ENCODE measurements at regions not wholly inside any gene's neighbourhood (a gene's known extent, or its start where the extent isn't known, plus 50 kb on each side); places are given as distances from the start of the nearest gene placed in this dataset.

DNA sequence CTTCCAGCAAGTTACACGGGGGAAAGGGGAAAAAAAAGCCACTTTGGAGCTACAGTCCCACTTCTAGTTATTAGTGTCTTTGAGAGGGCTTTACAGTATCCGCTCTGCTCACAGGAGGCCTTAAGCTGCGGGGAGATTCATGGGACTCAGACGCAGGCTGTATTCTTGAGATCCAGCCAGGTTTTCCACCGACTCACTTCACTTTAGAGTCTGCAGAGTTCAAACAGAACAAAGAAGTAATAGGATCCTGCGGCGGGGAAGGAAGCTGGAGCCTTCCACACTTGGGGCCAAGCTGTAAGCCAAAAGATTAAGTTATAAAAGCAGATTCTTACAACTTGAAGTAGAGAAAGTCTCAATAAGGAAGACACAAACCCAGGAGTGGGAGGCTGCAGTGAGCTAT, 60.2 kb upstream of the FAM174B start:
- no peak overlapping the region for H3K27ac ChIP-seq (ENCODE audit: extremely low read length, insufficient read depth, low read length)
- no peaks in the 10 kb centered on the region for H3K9me3 ChIP-seq (ENCODE audit: low read length)
- 0 out of 2 replicates have a peak, but pooled peaks cover 6% of the 10 kb centered on the region for H3K4me1 ChIP-seq (ENCODE audit: insufficient read depth, low read length)
- 38% methylated on average over 7 of the region's 7 CpGs for WGBS (ENCODE audit: low lambda C conversion rate)
- H3K27me3 ChIP-seq (ENCODE audit: control insufficient read depth in 1 of 2, insufficient read depth in 2 of 2, low read length in 2 of 2) = peaks cover 1 to 14% of the 10 kb centered on the region in 2 experiments; a peak in 3 of 5 replicates
- BruUV-seq (replicated peaks) = no TSS peak
- in situ Hi-C loops (cut with HindIII; ENCODE audit: extremely low pct_ligation_motif_present, low pct_unique_long_range_greater_than_20kb) (loop anchor here (10.0 kb wide), 1 partner anchor 191 kb away; no protein-coding TSS in a partner anchor), intact Hi-C loops (cut with micrococcal nuclease; ENCODE audit: unreplicated experiment) (loop anchor here (1.0 to 10.0 kb wide), 4 partner anchors 21 to 621 kb away; no protein-coding TSS in a partner anchor)
- ATAC-seq (no peak), FAIRE-seq (no peak), DNase-seq (ENCODE audit: low spot score) (no peak)
- no peak for TF ChIP-seq ZNF331 (CRISPR knock-in tag; IDR thresholded peaks at IDR 0.05)
- no peak for TF ChIP-seq ZNF24 (IDR thresholded peaks at IDR 0.05)
- TF ChIP-seq, protein P1, sequence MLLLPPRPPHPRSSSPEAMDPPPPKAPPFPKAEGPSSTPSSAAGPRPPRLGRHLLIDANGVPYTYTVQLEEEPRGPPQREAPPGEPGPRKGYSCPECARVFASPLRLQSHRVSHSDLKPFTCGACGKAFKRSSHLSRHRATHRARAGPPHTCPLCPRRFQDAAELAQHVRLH (CRISPR knock-in tag; IDR thresholded peaks at IDR 0.05; ENCODE audit: borderline replicate concordance, low read depth) = no peak
- TF ChIP-seq, protein P2, sequence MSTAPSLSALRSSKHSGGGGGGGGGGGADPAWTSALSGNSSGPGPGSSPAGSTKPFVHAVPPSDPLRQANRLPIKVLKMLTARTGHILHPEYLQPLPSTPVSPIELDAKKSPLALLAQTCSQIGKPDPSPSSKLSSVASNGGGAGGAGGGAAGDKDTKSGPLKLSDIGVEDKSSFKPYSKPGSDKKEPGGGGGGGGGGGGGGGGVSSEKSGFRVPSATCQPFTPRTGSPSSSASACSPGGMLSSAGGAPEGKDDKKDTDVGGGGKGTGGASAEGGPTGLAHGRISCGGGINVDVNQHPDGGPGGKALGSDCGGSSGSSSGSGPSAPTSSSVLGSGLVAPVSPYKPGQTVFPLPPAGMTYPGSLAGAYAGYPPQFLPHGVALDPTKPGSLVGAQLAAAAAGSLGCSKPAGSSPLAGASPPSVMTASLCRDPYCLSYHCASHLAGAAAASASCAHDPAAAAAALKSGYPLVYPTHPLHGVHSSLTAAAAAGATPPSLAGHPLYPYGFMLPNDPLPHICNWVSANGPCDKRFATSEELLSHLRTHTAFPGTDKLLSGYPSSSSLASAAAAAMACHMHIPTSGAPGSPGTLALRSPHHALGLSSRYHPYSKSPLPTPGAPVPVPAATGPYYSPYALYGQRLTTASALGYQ (CRISPR knock-in tag; IDR thresholded peaks at IDR 0.05) = no peak
- H3K79me2 ChIP-seq (ENCODE audit: insufficient read depth, low read length) = no peaks in the 10 kb centered on the region
- no peak overlapping the region for H3K9ac ChIP-seq (ENCODE audit: insufficient read depth, low read depth, low read length)
- no peaks in the 10 kb centered on the region for H3K36me3 ChIP-seq (replicated peaks in 1 of 2; ENCODE audit: control insufficient read depth in 1 of 2, insufficient read depth in 2 of 2, low read length in 2 of 2)
- ChIA-PET CTCF (ENCODE audit: low intra/inter-chr PET ratio, low total read pairs) (interaction anchor here (1.7 to 2.2 kb wide), 2 partner anchors 22 to 194 kb away, joined by 15 to 22 read pairs; no protein-coding TSS in a partner anchor), POLR2A (no interaction called here)
- H3K4me2 ChIP-seq (ENCODE audit: low read depth, low read length) = no peak overlapping the region
- H3K4me3 ChIP-seq (replicated peaks in 1 of 3; ENCODE audit: insufficient read depth in 1 of 3, low read depth in 2 of 3, low read length in 3 of 3) = no peak overlapping the region
- H4K20me1 ChIP-seq (ENCODE audit: insufficient read depth, low read length) = no peaks in the 10 kb centered on the region
- no peak overlapping the region for H2AFZ ChIP-seq (ENCODE audit: low read length)

DNA sequence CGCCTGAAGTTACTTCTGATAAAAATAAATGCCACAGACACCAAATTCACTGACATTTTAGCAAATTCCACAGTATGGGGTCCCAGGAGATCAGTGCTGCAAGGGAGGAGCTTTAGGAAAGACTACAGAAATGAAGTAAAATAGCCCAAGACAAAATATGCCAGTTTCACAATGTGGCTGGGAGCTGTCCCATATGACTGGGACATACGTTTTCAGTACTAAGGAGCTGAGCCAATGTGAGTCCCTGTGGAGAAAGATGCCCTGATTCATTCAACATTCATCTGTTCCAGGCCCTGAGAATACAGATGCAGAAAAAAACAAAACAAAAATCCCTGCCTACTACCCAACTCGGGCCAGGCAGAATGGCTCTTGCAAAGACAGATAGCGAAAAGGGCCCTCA, 63.4 kb upstream of the FAM174B start:
- DNase-seq (ENCODE audit: low spot score) = no peak
- TF ChIP-seq ZFP82 (CRISPR knock-in tag; IDR thresholded peaks at IDR 0.05; ENCODE audit: borderline replicate concordance) (no peak), GZF1 (CRISPR knock-in tag; IDR thresholded peaks at IDR 0.05) (no peak), ZNF530 (CRISPR knock-in tag; IDR thresholded peaks at IDR 0.05; ENCODE audit: low read depth) (no peak), CBX1 (IDR thresholded peaks at IDR 0.05; ENCODE audit: low read depth) (no peak), RAD21 (CRISPR knock-in tag; IDR thresholded peaks at IDR 0.05) (no peak)
- TF ChIP-seq, protein P3, sequence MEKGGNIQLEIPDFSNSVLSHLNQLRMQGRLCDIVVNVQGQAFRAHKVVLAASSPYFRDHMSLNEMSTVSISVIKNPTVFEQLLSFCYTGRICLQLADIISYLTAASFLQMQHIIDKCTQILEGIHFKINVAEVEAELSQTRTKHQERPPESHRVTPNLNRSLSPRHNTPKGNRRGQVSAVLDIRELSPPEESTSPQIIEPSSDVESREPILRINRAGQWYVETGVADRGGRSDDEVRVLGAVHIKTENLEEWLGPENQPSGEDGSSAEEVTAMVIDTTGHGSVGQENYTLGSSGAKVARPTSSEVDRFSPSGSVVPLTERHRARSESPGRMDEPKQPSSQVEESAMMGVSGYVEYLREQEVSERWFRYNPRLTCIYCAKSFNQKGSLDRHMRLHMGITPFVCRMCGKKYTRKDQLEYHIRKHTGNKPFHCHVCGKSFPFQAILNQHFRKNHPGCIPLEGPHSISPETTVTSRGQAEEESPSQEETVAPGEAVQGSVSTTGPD (CRISPR knock-in tag; IDR thresholded peaks at IDR 0.05) = no peak
- TF ChIP-seq, protein P4, sequence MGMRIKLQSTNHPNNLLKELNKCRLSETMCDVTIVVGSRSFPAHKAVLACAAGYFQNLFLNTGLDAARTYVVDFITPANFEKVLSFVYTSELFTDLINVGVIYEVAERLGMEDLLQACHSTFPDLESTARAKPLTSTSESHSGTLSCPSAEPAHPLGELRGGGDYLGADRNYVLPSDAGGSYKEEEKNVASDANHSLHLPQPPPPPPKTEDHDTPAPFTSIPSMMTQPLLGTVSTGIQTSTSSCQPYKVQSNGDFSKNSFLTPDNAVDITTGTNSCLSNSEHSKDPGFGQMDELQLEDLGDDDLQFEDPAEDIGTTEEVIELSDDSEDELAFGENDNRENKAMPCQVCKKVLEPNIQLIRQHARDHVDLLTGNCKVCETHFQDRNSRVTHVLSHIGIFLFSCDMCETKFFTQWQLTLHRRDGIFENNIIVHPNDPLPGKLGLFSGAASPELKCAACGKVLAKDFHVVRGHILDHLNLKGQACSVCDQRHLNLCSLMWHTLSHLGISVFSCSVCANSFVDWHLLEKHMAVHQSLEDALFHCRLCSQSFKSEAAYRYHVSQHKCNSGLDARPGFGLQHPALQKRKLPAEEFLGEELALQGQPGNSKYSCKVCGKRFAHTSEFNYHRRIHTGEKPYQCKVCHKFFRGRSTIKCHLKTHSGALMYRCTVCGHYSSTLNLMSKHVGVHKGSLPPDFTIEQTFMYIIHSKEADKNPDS (CRISPR knock-in tag; IDR thresholded peaks at IDR 0.05) = no peak
- TF ChIP-seq, protein P5, sequence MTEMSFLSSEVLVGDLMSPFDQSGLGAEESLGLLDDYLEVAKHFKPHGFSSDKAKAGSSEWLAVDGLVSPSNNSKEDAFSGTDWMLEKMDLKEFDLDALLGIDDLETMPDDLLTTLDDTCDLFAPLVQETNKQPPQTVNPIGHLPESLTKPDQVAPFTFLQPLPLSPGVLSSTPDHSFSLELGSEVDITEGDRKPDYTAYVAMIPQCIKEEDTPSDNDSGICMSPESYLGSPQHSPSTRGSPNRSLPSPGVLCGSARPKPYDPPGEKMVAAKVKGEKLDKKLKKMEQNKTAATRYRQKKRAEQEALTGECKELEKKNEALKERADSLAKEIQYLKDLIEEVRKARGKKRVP (CRISPR knock-in tag; IDR thresholded peaks at IDR 0.05) = no peak

More for the DNA sequence above, 63.4 kb upstream of the FAM174B start:
- H3K79me2 ChIP-seq (ENCODE audit: insufficient read depth, low read length) = no peaks in the 10 kb centered on the region
- 8% methylated on average over 4 of the region's 4 CpGs for WGBS (ENCODE audit: low lambda C conversion rate)
- no TSS peak for BruUV-seq (replicated peaks)
- no peaks in the 10 kb centered on the region for H4K20me1 ChIP-seq (ENCODE audit: insufficient read depth, low read length)
- intact Hi-C loops (cut with micrococcal nuclease; ENCODE audit: unreplicated experiment) = loop anchor here (10.0 kb wide), 1 partner anchor 624 kb away; no protein-coding TSS in a partner anchor
- no peaks in the 10 kb centered on the region for H3K36me3 ChIP-seq (replicated peaks in 1 of 2; ENCODE audit: control insufficient read depth in 1 of 2, insufficient read depth in 2 of 2, low read length in 2 of 2)
- no peak overlapping the region for H2AFZ ChIP-seq (ENCODE audit: low read length)
- H3K4me3 ChIP-seq (replicated peaks in 1 of 3; ENCODE audit: insufficient read depth in 1 of 3, low read depth in 2 of 3, low read length in 3 of 3) = no peak overlapping the region
- no peak for ATAC-seq
- POLR2A ChIA-PET = no interaction called here
- CTCF ChIA-PET (ENCODE audit: low intra/inter-chr PET ratio, low total read pairs) = no interaction called here
- no peak overlapping the region for H3K27ac ChIP-seq (ENCODE audit: extremely low read length, insufficient read depth, low read length)
- H3K27me3 ChIP-seq (ENCODE audit: control insufficient read depth in 1 of 2, insufficient read depth in 2 of 2, low read length in 2 of 2) = peaks cover under 1 to 6% of the 10 kb centered on the region in 2 experiments; a peak in 3 of 5 replicates
- no peak overlapping the region for H3K4me2 ChIP-seq (ENCODE audit: low read depth, low read length)
- in situ Hi-C loops (cut with HindIII; ENCODE audit: extremely low pct_ligation_motif_present, low pct_unique_long_range_greater_than_20kb) = loop anchor here (10.0 kb wide), 1 partner anchor 194 kb away; no protein-coding TSS in a partner anchor
- H3K4me1 ChIP-seq (ENCODE audit: insufficient read depth, low read length) = peaks cover 15% of the 10 kb centered on the region
- H3K9ac ChIP-seq (ENCODE audit: insufficient read depth, low read depth, low read length) = no peak overlapping the region
- FAIRE-seq = no peak
- H3K9me3 ChIP-seq (ENCODE audit: low read length) = no peaks in the 10 kb centered on the region; the same call in 1 of the 2 replicates
